NAMALWA (cell line): ENCODE measurements at regions not wholly inside any gene's neighbourhood (a gene's known extent, or its start where the extent isn't known, plus 50 kb on each side); places are given as distances from the start of the nearest gene placed in this dataset.
"Not testable (repeated sequence)": the region's sequence is repeated elsewhere in the genome, so short reads cannot be mapped to it uniquely, and the experiment has no call there.

Experiments used
- DNase-seq: peaks from one replicate; pipeline ENCODE4 v3.0.0-alpha.2; 2015; ENCODE audit warnings: low spot score

GRCh38 chr7:47190462-47190861 lies 391.4 kb downstream of the TNS3 start:
- no peak for DNase-seq

GRCh38 chr7:47188653-47189315 lies 393.1 kb downstream of the TNS3 start:
- DNase-seq, result no peak

GRCh38 chr7:47188136-47188535 lies 393.8 kb downstream of the TNS3 start:
- no peak for DNase-seq

GRCh38 chr7:47186316-47186715 lies 395.6 kb downstream of the TNS3 start:
- DNase-seq, result peak; percentile 84

GRCh38 chr7:47185839-47186238 lies 396.1 kb downstream of the TNS3 start:
- DNase-seq, result no peak

- DNase-seq, result no peak
These were observed 396.7 kb downstream of the TNS3 start for GRCh38 chr7:47185170-47185569.

- peak; percentile 32 for DNase-seq
These were observed 397.9 kb downstream of the TNS3 start for GRCh38 chr7:47183862-47184590.

GRCh38 chr7:47181746-47182361 lies 400.1 kb downstream of the TNS3 start:
- no peak for DNase-seq

GRCh38 chr7:47180516-47180826 lies 401.4 kb downstream of the TNS3 start:
- no peak for DNase-seq

- DNase-seq, result peak; percentile 90
These were observed 401.9 kb downstream of the TNS3 start for GRCh38 chr7:47179812-47180515.

- DNase-seq, result not testable (repeated sequence)
These were observed 409.0 kb downstream of the TNS3 start for GRCh38 chr7:47172602-47173539.

GRCh38 chr7:47170516-47170915 lies 411.4 kb downstream of the TNS3 start:
- peak; percentile 68 for DNase-seq

GRCh38 chr7:47154791-47155190 lies 427.1 kb downstream of the TNS3 start:
- DNase-seq, result no peak

GRCh38 chr7:47153576-47153975 lies 428.3 kb downstream of the TNS3 start:
- DNase-seq, result no peak

- DNase-seq, result peak; percentile 89
These were observed 428.9 kb downstream of the TNS3 start for GRCh38 chr7:47153058-47153457.

GRCh38 chr7:47152307-47152706 lies 429.6 kb downstream of the TNS3 start:
- no peak for DNase-seq

- DNase-seq, result peak; percentile 91
These were observed 431.2 kb downstream of the TNS3 start for GRCh38 chr7:47150497-47151260.

- peak; percentile 87 for DNase-seq
These were observed 431.9 kb downstream of the TNS3 start for GRCh38 chr7:47149971-47150370.

- DNase-seq, result peak; percentile 90
These were observed 432.6 kb downstream of the TNS3 start for GRCh38 chr7:47149208-47149839.

- DNase-seq, result peak; percentile 36
These were observed 433.2 kb downstream of the TNS3 start for GRCh38 chr7:47148536-47149207.
